NCI-H82 treated with DMSO at 0.1 percent for 48 hours (cell line): ENCODE measurements at regions not wholly inside any gene's neighbourhood (a gene's known extent, or its start where the extent isn't known, plus 50 kb on each side); places are given as distances from the start of the nearest gene placed in this dataset.

Experiments used
- DNase-seq: peaks from one replicate; lab custom pipeline; 2025; ENCODE audit not compliant: unreplicated experiment; lab: John Stamatoyannopoulos, UW

- DNase-seq, result no peak
Measured at GRCh38 chr18:45222180-45222579, 393.1 kb upstream of the SLC14A2 start.

GRCh38 chr18:45227001-45227742, 388.1 kb upstream of the SLC14A2 start:
- no peak for DNase-seq

GRCh38 chr18:45228796-45229388, 386.4 kb upstream of the SLC14A2 start:
- DNase-seq, result no peak

- no peak for DNase-seq
Measured at GRCh38 chr18:45231617-45232016, 383.7 kb upstream of the SLC14A2 start.

GRCh38 chr18:45232061-45232460, 383.2 kb upstream of the SLC14A2 start:
- no peak for DNase-seq

- no peak for DNase-seq
Measured at GRCh38 chr18:45236676-45237075, 378.6 kb upstream of the SLC14A2 start.

- no peak for DNase-seq
Measured at GRCh38 chr18:45237343-45238098, 377.8 kb upstream of the SLC14A2 start.

- DNase-seq, result no peak
Measured at GRCh38 chr18:45241271-45241670, 374.0 kb upstream of the SLC14A2 start.

- DNase-seq, result no peak
Measured at GRCh38 chr18:45241982-45242565, 373.2 kb upstream of the SLC14A2 start.

- DNase-seq, result no peak
Measured at GRCh38 chr18:45243340-45244110, 371.8 kb upstream of the SLC14A2 start.

GRCh38 chr18:45245091-45245511, 370.2 kb upstream of the SLC14A2 start:
- DNase-seq, result no peak

- no peak for DNase-seq
Measured at GRCh38 chr18:45248240-45248903, 366.9 kb upstream of the SLC14A2 start.

- DNase-seq, result no peak
Measured at GRCh38 chr18:45249246-45249661, 366.0 kb upstream of the SLC14A2 start.

- DNase-seq, result no peak
Measured at GRCh38 chr18:45250479-45250878, 364.8 kb upstream of the SLC14A2 start.

GRCh38 chr18:45251236-45251635, 364.0 kb upstream of the SLC14A2 start:
- DNase-seq, result no peak

- DNase-seq, result no peak
Measured at GRCh38 chr18:45252474-45252873, 362.8 kb upstream of the SLC14A2 start.

- DNase-seq, result no peak
Measured at GRCh38 chr18:45253056-45253565, 362.2 kb upstream of the SLC14A2 start.

- no peak for DNase-seq
Measured at GRCh38 chr18:45253973-45254708, 361.1 kb upstream of the SLC14A2 start.

- DNase-seq, result no peak
Measured at GRCh38 chr18:45254709-45255082, 360.6 kb upstream of the SLC14A2 start.
